HL-60 (cell line): ENCODE measurements at regions not wholly inside any gene's neighbourhood (a gene's known extent, or its start where the extent isn't known, plus 50 kb on each side); places are given as distances from the start of the nearest gene placed in this dataset.

ENCODE experiments used
- POLR2AphosphoS5 ChIP-seq: IDR thresholded peaks from 2 replicates; pipeline ENCODE4 v1.6.1; 2012; ENCODE audit warnings: low read depth
- TF ChIP-seq, protein P1 (sequence below): IDR thresholded peaks from one replicate; pipeline ENCODE4 v1.5.1; 2011; ENCODE audit warnings: low read length, control low read depth, inconsistent platforms; ENCODE audit not compliant: insufficient read depth

DNA sequence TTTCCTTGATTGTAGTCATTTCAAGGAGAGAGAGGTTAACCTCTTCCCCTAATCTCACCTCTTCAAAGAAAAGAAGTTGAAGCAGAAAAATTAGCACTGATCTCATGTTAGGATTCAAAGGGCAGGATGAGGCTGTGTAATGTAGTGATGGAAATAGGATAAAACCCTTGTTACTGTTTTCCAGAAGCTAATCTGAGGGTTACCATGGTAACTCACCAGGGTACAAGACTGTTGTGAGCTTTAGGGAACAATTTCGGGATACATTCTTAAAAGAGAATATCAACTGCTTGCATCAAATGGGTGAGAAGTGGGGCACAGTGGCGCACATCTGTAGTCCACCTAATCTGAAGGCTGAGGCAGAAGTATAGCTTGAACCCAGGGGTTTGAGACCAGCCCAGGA, 64.9 kb upstream of the SLC39A10 start:
- TF ChIP-seq, protein P1, sequence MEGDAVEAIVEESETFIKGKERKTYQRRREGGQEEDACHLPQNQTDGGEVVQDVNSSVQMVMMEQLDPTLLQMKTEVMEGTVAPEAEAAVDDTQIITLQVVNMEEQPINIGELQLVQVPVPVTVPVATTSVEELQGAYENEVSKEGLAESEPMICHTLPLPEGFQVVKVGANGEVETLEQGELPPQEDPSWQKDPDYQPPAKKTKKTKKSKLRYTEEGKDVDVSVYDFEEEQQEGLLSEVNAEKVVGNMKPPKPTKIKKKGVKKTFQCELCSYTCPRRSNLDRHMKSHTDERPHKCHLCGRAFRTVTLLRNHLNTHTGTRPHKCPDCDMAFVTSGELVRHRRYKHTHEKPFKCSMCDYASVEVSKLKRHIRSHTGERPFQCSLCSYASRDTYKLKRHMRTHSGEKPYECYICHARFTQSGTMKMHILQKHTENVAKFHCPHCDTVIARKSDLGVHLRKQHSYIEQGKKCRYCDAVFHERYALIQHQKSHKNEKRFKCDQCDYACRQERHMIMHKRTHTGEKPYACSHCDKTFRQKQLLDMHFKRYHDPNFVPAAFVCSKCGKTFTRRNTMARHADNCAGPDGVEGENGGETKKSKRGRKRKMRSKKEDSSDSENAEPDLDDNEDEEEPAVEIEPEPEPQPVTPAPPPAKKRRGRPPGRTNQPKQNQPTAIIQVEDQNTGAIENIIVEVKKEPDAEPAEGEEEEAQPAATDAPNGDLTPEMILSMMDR: no peak
- TF ChIP-seq POLR2AphosphoS5: no peak
